ENCODE measurements at regions not wholly inside any gene's neighbourhood (a gene's known extent, or its start where the extent isn't known, plus 50 kb on each side); places are given as distances from the start of the nearest gene placed in this dataset.

DNA sequence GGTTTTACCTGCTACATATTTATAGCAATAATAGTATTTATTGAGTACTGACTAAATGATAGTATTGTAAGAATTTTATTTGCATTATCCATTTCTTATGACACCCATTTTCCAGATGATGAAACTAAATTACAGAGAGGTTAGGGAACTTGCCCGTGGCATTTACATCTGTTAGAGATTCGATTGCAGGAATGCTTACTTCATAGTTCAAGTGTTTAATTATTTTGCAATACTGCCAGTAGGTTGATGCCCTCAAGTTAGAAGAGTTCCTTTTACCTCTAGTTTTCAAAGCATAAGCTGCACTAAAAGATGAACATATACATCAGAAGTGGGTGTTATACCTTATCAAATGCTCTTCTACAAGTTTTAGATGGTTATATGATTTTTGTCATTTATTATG lies 362.8 kb upstream of the RGMA start:
- intact Hi-C loops (cut with DNase I; ENCODE audit: low total_unique reads): no loop called here
- no peaks in the 10 kb centered on the region for H3K27me3 ChIP-seq
- DNase-seq: no peak

DNA sequence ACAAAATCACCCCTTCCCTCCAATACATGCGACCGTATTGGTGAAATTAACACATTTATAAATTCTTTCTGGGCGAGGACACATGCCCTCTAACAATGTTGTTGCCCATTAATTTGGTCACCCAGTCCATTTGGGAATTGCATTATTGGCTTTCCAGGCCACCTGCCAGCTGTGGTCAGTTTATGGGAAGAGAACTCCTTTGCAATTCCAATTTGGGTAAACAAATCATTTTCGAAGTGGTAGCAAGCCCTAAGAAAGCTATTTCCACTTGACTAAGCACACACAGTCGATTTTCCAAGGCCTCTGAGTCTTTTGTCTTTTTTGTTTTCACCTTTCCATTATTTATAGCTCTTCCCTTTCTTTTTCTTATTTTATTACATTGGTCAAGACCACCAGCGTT lies 362.3 kb upstream of the RGMA start:
- TF ChIP-seq POLR2A (IDR thresholded peaks at IDR 0.05): no peak
- TF ChIP-seq, protein P1, sequence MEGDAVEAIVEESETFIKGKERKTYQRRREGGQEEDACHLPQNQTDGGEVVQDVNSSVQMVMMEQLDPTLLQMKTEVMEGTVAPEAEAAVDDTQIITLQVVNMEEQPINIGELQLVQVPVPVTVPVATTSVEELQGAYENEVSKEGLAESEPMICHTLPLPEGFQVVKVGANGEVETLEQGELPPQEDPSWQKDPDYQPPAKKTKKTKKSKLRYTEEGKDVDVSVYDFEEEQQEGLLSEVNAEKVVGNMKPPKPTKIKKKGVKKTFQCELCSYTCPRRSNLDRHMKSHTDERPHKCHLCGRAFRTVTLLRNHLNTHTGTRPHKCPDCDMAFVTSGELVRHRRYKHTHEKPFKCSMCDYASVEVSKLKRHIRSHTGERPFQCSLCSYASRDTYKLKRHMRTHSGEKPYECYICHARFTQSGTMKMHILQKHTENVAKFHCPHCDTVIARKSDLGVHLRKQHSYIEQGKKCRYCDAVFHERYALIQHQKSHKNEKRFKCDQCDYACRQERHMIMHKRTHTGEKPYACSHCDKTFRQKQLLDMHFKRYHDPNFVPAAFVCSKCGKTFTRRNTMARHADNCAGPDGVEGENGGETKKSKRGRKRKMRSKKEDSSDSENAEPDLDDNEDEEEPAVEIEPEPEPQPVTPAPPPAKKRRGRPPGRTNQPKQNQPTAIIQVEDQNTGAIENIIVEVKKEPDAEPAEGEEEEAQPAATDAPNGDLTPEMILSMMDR (IDR thresholded peaks at IDR 0.05): no peak
- no peak for DNase-seq
- Histone ChIP-seq H3K4me1 (no peaks in the 10 kb centered on the region), H3K4me3 (no peak overlapping the region), H3K36me3 (no peaks in the 10 kb centered on the region), H3K27ac (no peak overlapping the region), H3K27me3 (no peaks in the 10 kb centered on the region), H3K9me3 (no peaks in the 10 kb centered on the region)
- intact Hi-C loops (cut with DNase I; ENCODE audit: low total_unique reads): no loop called here

More for the DNA sequence above, 362.8 kb upstream of the RGMA start:
- no peak for TF ChIP-seq POLR2A (IDR thresholded peaks at IDR 0.05)
- TF ChIP-seq, protein P1 (IDR thresholded peaks at IDR 0.05): no peak
- H3K36me3 ChIP-seq: no peaks in the 10 kb centered on the region
- no peaks in the 10 kb centered on the region for H3K4me1 ChIP-seq
- no peak overlapping the region for H3K4me3 ChIP-seq
- H3K27ac ChIP-seq: no peak overlapping the region
- no peaks in the 10 kb centered on the region for H3K9me3 ChIP-seq

DNA sequence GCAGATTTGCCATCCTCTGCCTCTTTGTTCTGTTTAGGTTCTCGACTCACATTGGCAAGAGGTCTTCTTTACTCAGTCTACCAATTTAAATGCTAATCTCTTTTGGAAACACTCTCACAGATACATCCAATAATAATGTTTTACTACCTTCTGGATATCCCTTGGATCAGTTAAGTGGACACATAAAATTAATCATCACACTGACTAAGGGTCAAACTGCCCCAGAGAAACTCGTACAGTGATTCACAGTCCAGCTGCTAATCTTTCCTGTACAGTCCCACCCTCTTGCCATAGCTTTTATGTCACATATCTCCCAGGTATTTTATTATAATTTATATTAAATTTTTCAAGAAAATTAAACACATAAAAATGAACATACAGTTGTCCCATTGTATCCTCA lies 360.8 kb upstream of the RGMA start:
- H3K9me3 ChIP-seq: peaks cover 0 to 2% of the 10 kb centered on the region in 2 donors
- no peaks in the 10 kb centered on the region for H3K27me3 ChIP-seq
- no peaks in the 10 kb centered on the region for H3K36me3 ChIP-seq
- intact Hi-C loops (cut with DNase I; ENCODE audit: low total_unique reads): no loop called here
- TF ChIP-seq POLR2A (IDR thresholded peaks at IDR 0.05): no peak
- TF ChIP-seq, protein P1 (IDR thresholded peaks at IDR 0.05): no peak
- DNase-seq: no peak
- H3K4me3 ChIP-seq: no peak overlapping the region
- H3K27ac ChIP-seq: peak overlapping the region in 1 of 2 donors; percentile 61
- no peaks in the 10 kb centered on the region for H3K4me1 ChIP-seq

DNA sequence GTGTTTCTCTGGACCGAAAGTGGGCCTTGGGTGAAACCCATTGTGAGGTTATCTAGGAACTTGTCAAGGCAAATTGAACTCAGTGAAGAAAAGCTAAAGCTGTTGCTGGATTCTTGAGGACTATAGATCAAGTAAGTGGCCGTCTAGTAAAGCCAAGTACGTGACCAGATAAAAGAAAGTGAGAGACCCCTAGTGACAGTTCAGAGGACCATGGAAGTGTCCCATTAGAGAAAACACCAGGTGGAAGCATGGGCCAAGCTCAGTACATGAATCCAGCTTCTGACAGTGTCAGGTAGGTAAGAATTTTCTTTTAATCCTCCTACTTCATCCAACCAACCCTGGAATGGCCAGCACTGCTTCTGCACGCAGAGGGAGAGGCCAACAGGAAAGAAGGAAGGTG lies 349.3 kb upstream of the RGMA start:
- DNase-seq: no peak
- no peak overlapping the region for H3K4me3 ChIP-seq
- no peaks in the 10 kb centered on the region for H3K27me3 ChIP-seq
- H3K27ac ChIP-seq: no peak overlapping the region
- H3K9me3 ChIP-seq: no peaks in the 10 kb centered on the region
- H3K4me1 ChIP-seq: no peaks in the 10 kb centered on the region
- H3K36me3 ChIP-seq: no peaks in the 10 kb centered on the region
- TF ChIP-seq, protein P1 (IDR thresholded peaks at IDR 0.05): no peak
- no peak for TF ChIP-seq POLR2A (IDR thresholded peaks at IDR 0.05)
- intact Hi-C loops (cut with DNase I; ENCODE audit: low total_unique reads): no loop called here

DNA sequence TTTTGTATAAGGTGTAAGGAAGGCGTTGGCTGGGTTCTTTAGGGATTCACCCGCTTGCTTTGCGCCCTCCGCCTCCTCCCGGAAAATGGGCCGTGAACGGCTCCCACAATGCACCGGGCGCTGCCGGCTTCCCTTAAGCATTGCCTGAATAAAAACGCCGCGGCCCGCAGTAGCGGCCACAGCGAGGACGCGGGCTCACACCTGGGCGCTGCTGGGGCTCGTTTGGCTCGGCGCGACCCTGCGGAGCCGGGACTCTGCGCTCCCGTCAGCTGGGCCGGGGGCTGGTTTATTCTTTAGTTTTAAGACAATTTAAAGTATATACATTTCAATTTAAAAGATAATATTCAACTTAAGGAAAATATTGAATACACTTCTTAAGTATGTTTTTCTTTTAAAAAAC lies 343.5 kb upstream of the RGMA start:
- no peak for TF ChIP-seq POLR2A (IDR thresholded peaks at IDR 0.05)
- TF ChIP-seq, protein P1 (IDR thresholded peaks at IDR 0.05): no peak
- Histone ChIP-seq H3K4me3 (no peak overlapping the region), H3K4me1 (no peaks in the 10 kb centered on the region), H3K9me3 (no peaks in the 10 kb centered on the region), H3K27me3 (no peaks in the 10 kb centered on the region), H3K27ac (no peak overlapping the region), H3K36me3 (no peaks in the 10 kb centered on the region)
- no peak for DNase-seq
- intact Hi-C loops (cut with DNase I; ENCODE audit: low total_unique reads): no loop called here

All from uterus (tissue), 3 donors.